Adrenal gland (tissue), 9 donors: ENCODE measurements at regions not wholly inside any gene's neighbourhood (a gene's known extent, or its start where the extent isn't known, plus 50 kb on each side); places are given as distances from the start of the nearest gene placed in this dataset.

ENCODE experiments used
- DNase-seq, 7 donors: peaks; one replicate each; pipeline ENCODE4 v3.0.0-alpha.2; 2019 to 2020
- H3K27ac ChIP-seq, 5 donors: fragments of 200-600 bp; sonication (generic) in 4 of 5; 1 replicate in 3 of 5; 2 replicates in 2 of 5; pipeline versions ENCODE4 v1.5.1 to v1.8.0; 2016 to 2020; ENCODE audit warnings: mild to moderate bottlenecking in 1 of 5
- H3K27me3 ChIP-seq: fragments of 200-600 bp; 2 replicates; pipeline ENCODE4 v1.8.0; 2021
- H3K36me3 ChIP-seq, 2 donors: fragments of 200-600 bp; replicated peaks in 1 of 2; 1 replicate in 1 of 2; 2 replicates in 1 of 2; pipeline versions ENCODE4 v1.5.1 to v1.8.0; 2018 to 2022
- H3K4me1 ChIP-seq, 2 donors: fragments of 200-600 bp; replicated peaks in 1 of 2; 1 replicate in 1 of 2; 2 replicates in 1 of 2; pipeline versions ENCODE4 v1.5.1 to v1.8.0; 2018 to 2021
- H3K4me3 ChIP-seq, 4 donors: fragments of 200-600 bp; sonication (generic) in 3 of 4; one replicate each; pipeline ENCODE4 v1.5.1; 2016 to 2018
- H3K9me3 ChIP-seq, 3 donors: fragments of 200-600 bp; sonication (generic) in 1 of 3; replicated peaks in 1 of 3; 1 replicate in 2 of 3; 2 replicates in 1 of 3; pipeline versions ENCODE4 v1.5.1 to v1.8.0; 2016 to 2021
- CTCF ChIP-seq, 6 experiments: fragments of 450-650 bp in 4 of 6; fragments of 200-600 bp in 2 of 6; sonication (generic) in 1 of 6; IDR thresholded peaks; 1 replicate in 5 of 6; 2 replicates in 1 of 6; pipeline versions ENCODE4 v1.5.1 to v1.8.0; 2016 to 2021; ENCODE audit warnings: antibody characterized with exemption in 6 of 6, mild to moderate bottlenecking in 2 of 6, moderate library complexity in 1 of 6
- POLR2A ChIP-seq, 2 donors: fragments of 450-650 bp; IDR thresholded peaks; one replicate each; pipeline ENCODE4 v1.6.1; 2017; ENCODE audit warnings: antibody characterized with exemption in 2 of 2, mild to moderate bottlenecking in 2 of 2, moderate library complexity in 1 of 2
- WGBS, 4 donors: extraction: QIAGEN DNeasy Blood & Tissue Kit in 2 of 4; methylation state at CpG; one replicate each; pipeline versions ENCODE4 v1.1.5 to v1.1.7; 2013 to 2017; 5-methylcytosine and 5-hydroxymethylcytosine counted together
- intact Hi-C, 2 donors: fragments of 100-400 bp; cut with DNase I; formaldehyde crosslinking; loops; one replicate each; pipeline versions ENCODE4 v1.14.1 to v1.15.0; 2022 to 2023
- donor health status: healthy with polysubstance abuse.
- donor health status: Bipolar disorder and iron deficiency.
- donor health status: DM: yes; HTN: yes; CAD: no.
- donor health status: DM: no; HTN: no; CAD: no.
- donor health status: DM: no; HTN: no; CAD: no.

- Histone ChIP-seq H3K4me3 (no peak overlapping the region), H3K4me1 (no peaks in the 10 kb centered on the region), H3K9me3 (no peaks in the 10 kb centered on the region), H3K36me3 (peaks cover 0 to 3% of the 10 kb centered on the region in 2 donors), H3K27me3 (no peaks in the 10 kb centered on the region), H3K27ac (peak overlapping the region in 4 of 5 donors; percentile 20 to 59 (median 41))
- 57 to 66% (median 62%) methylated on average over 8 of the region's 8 CpGs for WGBS, 4 donors
- TF ChIP-seq POLR2A (IDR thresholded peaks at IDR 0.05) (no peak), CTCF (IDR thresholded peaks at IDR 0.05) (no peak)
- intact Hi-C loops: no loop called here
- no peak for DNase-seq
Observed at GRCh38 chr5:86979811-86980411, 287.8 kb upstream of the RASA1 start.

GRCh38 chr5:86981898-86982297, 285.8 kb upstream of the RASA1 start:
- Histone ChIP-seq H3K4me3 (no peak overlapping the region), H3K9me3 (no peaks in the 10 kb centered on the region), H3K36me3 (peaks cover 0 to 3% of the 10 kb centered on the region in 2 donors), H3K27me3 (no peaks in the 10 kb centered on the region), H3K27ac (no peak overlapping the region), H3K4me1 (no peaks in the 10 kb centered on the region)
- DNase-seq: no peak
- TF ChIP-seq CTCF (IDR thresholded peaks at IDR 0.05) (no peak), POLR2A (IDR thresholded peaks at IDR 0.05) (no peak)
- intact Hi-C loops: no loop called here

GRCh38 chr5:86983208-86983607, 284.5 kb upstream of the RASA1 start:
- no peak for DNase-seq
- Histone ChIP-seq H3K27me3 (no peaks in the 10 kb centered on the region), H3K36me3 (no peaks in the 10 kb centered on the region), H3K9me3 (no peaks in the 10 kb centered on the region), H3K4me3 (no peak overlapping the region), H3K4me1 (no peaks in the 10 kb centered on the region), H3K27ac (no peak overlapping the region)
- intact Hi-C loops: no loop called here
- 67 to 77% (median 71%) methylated on average over 1 of the region's 1 CpG for WGBS, 4 donors
- TF ChIP-seq CTCF (IDR thresholded peaks at IDR 0.05) (no peak), POLR2A (IDR thresholded peaks at IDR 0.05) (no peak)

- H3K4me3 ChIP-seq: no peak overlapping the region
- H3K27me3 ChIP-seq: no peaks in the 10 kb centered on the region
- no peaks in the 10 kb centered on the region for H3K9me3 ChIP-seq
- H3K27ac ChIP-seq: no peak overlapping the region
- no peaks in the 10 kb centered on the region for H3K4me1 ChIP-seq
- DNase-seq: no peak
- no peaks in the 10 kb centered on the region for H3K36me3 ChIP-seq
- 80 to 91% (median 86%) methylated on average over 3 of the region's 3 CpGs for WGBS, 4 donors
- intact Hi-C loops: no loop called here
- TF ChIP-seq POLR2A (IDR thresholded peaks at IDR 0.05) (no peak), CTCF (IDR thresholded peaks at IDR 0.05) (no peak)
Observed at GRCh38 chr5:86986837-86987236, 280.8 kb upstream of the RASA1 start.
